ENCODE measurements at regions not wholly inside any gene's neighbourhood (a gene's known extent, or its start where the extent isn't known, plus 50 kb on each side); places are given as distances from the start of the nearest gene placed in this dataset.

DNA sequence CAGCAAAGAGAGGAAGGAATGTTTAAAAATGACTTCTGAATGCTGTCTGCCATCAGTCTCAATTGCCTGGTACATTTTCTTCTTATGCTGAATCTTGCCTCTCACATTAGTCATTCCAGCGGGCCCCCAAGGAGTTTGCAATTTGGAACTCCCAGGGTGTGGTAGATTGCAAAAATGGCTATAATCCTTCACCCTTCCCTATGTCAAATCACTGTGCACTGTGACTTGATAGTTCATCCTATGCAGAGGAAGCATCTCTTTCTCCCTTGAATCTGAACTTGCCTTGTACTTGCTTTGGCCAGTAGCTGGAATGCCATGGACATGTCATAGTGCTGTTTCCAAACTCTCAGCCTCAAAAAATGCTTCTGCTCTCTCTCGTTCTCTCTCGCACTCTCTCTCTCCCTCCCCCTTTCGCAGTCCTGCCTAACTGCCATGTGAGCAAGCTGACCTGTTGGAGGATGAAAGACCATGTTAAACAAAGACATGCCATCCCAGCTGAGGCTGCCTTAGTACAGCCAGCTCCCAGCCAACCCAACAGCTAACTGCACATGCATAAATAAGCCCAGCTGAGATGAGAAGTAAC is 284.0 kb upstream of the TLE4 start:
- DNase-seq: no peak

DNA sequence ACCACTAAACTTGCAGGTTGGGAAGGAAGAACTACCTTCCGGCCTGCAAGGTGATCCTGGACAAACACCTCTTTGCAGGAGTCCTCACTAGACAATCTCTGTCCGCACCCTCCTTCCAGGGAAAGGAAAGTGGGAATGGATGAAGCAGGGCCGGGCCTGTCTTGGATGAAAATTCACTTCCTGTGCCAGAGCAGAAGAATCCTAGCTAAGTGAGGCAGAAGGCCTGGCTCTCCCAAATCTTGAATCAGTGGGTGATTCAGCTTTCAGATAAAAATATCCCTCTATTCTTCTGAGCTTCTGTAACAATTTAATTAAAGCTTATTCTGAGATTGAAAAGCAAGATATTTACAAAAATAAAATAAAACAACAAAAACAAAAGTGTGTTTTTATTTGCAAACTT is 281.9 kb upstream of the TLE4 start:
- no peak for DNase-seq

DNA sequence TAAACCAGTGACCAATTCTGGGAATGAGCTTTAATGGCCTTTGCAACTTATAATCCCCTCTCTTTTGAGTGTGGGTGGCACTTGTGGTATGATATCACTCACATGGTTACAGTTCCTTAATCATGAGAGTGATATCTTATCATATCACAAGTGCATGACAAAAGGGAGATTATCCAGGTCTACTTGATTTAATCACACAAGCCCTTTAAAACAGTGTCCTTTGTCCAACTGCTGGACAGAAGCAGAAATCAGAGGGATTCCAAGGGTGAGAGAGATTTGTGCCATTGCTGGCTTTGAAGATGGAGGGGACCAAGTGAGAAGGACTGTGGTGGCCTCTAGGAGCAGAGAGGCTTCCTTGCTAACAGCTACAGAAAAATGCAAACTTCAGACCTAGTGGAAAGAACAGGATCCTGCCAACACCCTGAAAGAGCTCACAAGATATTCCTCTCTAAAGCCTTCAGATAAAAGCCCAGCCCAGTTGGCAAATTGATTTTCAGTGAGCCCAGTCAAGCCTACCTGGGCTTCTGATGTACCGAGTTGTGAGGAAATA is 279.0 kb upstream of the TLE4 start:
- DNase-seq: no peak

DNA sequence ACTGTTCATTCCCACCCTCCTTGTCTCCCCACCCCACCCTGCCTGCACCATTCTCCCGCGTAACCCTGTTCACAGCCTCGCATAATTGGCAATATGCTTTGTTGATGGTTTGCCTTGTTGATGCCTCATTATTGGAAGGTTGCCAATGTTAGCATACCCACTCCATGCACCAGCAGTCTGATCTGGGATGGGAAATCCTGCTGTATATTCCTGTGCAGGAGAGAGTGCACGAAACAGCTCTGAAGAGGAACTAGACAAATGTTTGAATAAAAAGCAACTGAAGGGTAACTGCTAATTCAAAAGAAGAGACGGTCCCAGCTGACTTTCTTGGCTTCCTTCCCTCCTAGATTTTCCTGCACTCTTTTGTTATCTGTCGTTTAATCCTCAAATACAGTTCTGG is 271.7 kb upstream of the TLE4 start:
- no peak for DNase-seq

DNA sequence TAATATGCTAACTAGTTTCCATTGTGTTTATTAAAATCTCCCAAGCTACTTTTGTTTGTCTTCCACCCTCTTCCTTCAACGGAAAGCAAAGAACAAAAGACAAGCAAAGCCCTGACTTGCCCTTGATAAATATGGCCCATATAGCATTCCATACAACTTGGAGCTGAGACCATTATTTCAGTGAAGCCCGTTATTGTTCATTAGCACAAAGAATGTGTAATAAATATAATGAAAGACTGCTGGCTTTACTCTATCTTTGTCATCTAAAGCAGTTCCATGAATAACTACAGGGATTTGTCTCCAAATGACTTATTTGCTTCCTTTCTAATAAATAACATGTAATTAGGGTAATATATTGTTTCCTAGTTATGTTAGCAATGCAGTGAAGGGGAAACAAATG is 270.7 kb upstream of the TLE4 start:
- no peak for DNase-seq

DNA sequence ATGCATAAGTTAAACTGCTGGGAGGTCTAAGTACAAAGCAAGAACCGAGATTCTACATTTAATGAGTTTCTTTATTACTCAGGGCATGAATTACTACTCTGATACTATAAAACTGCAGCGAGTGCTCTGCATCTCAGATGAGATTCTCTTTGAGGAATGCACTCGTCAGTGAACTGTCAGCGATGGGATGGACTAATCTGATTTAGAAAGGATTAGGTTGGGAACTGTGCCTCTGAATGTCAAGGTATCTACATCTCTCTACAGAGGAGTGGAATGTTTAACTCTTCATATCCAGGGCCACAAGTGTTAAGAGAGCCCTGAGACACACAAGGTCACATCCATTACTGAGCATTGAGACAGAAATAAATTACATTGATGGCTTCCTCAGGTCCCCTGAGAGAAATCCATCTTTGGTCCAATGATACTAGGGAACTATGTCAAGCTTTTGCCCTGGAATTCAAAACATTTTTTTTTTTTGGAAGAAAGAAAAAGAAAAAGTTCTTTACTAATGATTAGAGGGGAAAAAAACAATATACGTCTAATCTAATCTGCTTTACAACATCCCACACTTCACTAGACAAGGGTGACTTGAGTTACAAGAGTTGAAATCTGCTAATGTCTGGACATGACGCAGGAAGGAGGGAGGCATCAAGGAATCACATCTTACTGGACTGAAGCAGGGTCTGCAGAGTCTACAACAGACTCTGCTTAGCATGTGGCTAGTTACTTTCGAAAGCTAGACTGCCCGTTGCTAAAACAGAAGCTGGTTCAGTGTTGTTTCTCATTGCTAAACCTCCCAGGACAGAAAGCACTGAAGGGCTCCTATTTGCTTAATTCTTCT is 270.0 kb upstream of the TLE4 start:
- no peak for DNase-seq

DNA sequence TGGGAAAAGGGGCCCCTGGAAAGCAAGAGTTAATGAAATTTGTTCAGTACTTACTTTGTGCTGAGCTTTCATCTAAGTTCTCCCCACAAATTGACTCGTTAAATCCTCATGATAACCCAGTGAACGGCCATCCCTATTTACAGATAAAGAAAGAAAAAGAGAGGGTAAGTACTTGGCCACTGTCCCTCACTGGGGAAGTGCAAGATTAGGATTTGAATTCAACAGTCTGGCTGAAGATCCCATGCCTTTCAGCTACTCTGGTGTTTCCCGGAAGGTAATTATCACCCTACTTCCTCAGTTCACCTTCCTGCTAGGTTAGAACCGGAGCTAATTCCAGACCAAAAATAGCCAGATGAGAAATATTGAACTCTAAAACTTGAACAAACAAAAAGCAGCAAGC is 269.2 kb upstream of the TLE4 start:
- no peak for DNase-seq

DNA sequence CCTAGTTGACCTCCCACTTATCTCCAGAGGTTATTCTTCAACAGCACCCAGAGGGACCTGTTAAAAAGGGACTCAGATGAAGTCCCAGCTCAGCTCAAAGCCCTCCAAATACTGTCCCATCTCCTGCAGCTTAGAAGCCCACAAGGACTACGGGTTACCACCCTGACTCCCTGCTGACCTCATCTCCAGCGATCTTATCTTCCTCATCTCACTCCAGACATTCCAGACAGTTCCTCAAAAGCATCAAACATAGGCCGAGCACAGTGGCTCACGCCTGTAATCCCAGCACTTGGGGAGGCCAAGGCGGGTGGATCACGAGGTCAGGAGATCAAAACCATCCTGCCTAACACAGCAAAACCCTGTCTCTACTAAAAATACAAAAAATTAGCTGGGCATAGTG is 263.8 kb upstream of the TLE4 start:
- no peak for DNase-seq

DNA sequence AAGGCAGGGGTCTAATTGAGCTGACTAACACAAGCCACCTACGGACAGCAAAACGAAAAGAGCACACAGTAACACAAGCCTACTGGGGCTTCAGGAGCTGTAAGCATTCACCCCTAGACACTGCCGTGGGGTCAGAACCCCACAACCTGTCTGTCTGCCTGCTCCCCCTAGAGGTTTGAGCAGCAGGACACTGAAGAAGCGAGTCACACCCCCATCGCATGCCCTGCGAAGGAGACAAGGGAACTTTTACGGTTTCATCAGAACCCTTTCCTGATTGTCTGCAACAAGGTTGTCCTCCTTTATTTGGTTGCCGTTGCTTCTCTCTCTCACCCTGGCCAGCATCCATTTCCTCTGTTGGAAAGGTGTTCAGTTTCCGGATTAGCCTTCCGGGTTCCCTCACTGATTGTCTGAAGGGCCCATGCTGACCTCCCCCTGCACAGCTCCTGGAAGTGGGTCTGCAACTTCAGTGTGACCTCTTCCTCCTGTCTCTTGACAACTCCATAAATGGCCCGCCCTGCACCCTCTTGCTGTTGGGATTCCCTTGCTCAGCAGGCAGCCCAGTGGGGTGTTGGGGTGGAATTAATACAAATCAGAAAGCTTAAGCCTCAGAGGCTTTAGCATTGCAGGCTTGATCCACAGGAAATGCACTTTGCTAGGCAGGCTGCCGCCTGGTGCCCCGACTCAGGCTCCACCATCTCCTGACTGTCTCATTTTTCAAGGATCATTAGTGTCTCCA is 258.9 kb upstream of the TLE4 start:
- no peak for DNase-seq

DNA sequence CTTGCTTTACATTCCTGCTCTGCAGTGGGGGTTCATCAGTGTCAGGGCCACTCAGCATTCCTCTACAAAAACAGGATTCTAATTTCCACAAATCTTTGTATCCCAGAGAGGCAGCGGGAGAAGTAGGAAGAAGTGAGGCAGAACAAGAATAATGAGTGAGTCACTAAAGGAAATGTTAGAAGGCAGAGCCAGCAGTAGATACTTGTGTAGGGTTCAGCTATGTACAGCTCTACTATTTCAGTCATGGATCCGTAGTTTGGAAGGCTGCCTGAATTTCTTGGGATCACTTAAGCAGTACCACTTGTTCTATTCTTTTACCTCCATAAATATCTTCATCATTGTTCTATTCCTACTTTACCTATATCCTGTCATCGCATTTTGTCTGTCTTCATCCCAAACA is 246.3 kb upstream of the TLE4 start:
- no peak for DNase-seq

DNA sequence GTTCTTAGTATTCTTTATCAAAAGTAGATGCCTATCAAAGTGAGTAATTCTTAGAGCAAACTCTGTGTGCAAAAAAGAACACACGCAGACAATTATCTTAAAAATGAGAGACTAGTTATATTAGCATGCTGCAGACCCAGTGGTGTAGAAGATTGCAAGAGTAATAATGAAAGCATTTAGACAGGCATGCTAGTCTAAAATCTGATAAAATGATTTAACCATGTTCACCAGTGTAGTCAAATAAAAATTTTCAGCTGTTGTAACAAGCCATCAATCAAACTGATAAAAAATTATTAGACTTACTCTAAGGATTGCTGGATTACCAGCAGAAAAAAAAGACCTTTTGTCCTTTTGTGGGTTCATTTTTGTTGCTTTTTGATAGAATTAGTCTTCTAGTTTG is 241.9 kb upstream of the TLE4 start:
- DNase-seq: no peak

DNA sequence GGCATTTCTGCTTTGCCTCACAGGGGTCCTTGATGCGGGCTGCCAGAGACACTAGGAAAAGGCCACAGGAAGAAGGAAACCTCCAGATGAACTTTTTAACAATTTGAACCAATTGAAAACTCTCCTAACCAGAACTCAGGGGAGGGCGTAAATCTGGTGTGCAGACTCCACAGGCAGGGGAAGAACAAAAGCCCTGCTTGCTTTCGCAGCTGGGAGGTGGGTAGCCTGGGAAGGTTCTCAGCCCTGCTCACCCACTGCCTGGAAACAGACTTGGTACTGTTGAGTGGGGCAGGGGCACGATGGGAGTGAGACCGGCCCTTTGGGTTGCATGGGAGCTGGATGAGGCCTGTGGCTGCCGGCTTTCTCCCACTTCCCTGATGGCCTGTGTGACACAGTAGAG is 237.8 kb upstream of the TLE4 start:
- DNase-seq: no peak

DNA sequence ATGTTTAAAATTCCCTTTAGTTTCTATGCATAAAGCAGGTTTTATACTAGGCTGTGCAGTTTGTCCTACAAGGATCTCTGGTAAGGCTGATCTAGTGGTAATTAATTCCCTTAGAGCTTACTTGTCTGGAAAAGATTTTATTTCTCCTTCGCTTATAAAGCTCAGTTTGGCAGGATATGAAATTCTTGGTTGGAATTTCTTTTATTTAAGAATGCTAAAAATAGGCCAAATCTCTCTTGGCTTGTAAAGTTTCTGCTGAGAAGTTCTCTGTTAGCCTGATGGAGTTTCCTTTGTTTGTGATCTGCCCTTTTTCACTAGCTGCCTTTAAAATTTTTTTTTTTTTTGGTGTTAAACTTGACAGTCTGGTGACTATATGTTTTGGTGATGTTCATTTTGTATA is 237.1 kb upstream of the TLE4 start:
- DNase-seq: no peak

DNA sequence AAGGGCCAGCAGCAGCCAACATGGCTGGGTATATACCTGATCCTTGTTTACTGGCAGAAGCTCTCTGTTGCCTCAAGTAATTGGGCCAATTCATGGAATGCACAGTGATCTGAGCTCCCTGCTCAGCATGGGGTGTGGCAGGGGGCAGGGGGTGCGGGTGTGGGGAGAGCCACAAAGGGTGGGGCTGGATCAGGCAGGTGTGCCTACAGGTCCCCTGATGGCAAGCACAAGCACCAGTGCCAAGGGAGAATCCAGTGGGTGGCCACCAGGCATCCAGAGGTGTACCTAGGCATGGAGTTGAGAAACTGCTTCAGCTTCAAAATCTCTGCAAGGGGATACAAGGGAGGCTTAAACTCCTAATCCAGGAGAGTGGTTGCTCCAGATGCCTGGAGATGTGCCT is 235.8 kb upstream of the TLE4 start:
- DNase-seq: no peak

DNA sequence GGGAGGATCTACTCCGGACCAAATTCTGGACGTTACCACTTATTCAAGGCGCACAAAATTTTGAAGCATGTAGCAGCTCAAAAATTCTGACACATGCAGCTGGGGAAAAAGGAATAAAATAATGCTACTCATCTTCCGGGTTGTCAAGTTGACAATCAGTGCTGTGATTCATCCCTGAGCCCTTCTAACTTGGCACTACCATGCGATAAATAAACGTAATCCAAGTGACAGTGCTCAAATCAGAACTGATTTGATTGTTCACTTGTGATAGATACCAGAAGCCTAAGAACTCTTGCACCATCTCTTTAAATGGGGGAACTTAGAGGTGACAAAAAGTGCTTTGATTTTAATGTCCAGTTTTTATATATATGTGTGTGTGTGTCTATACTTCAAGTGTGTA is 230.2 kb upstream of the TLE4 start:
- DNase-seq: no peak

DNA sequence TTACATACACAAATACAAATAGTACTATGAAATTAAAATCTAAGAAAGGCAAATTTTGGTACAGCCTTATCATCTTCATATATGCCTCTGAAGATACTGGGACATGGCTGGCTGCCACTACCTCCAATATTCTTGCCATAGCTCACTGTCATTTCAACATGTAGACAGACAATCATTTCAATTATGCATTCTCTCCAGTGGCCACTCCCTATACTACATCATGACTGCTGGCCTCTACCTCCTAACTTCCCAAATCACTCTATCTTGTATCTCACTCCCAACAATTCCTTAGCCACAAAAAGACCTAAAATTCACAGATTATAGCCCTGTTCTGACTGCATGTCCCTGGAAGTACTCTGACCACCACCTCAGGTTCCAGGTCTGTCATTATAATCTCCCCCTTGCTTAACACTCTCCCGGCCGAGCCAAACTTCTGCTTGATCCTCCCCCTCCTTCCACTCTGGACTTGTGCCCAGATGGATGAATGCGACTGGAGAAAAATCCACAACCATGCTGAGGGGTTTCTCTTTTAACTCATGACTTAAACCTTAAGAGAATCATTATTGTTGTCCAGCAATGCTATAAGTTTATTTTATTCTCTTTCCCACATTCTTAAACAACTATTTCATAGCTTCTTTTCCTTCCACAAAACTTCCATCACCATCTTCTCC is 225.3 kb upstream of the TLE4 start:
- DNase-seq: no peak

DNA sequence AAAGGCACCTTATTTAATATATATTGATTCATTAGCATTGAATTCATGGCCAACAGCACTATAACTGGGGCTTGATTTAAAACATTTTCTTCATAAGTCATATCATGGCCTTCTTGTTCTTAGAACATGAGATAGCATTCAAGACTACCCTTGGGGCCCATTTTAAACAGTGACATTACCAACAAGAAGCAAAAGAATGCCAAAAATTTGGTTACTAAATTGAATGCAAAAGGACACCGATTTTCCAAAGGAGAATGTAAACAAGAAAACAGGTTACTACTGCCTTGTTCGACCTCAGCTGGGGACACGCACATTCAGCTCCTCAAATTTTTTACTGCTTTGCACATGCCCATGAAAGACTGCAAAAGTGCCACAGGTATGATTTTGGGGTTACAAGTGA is 219.4 kb upstream of the TLE4 start:
- no peak for DNase-seq

DNA sequence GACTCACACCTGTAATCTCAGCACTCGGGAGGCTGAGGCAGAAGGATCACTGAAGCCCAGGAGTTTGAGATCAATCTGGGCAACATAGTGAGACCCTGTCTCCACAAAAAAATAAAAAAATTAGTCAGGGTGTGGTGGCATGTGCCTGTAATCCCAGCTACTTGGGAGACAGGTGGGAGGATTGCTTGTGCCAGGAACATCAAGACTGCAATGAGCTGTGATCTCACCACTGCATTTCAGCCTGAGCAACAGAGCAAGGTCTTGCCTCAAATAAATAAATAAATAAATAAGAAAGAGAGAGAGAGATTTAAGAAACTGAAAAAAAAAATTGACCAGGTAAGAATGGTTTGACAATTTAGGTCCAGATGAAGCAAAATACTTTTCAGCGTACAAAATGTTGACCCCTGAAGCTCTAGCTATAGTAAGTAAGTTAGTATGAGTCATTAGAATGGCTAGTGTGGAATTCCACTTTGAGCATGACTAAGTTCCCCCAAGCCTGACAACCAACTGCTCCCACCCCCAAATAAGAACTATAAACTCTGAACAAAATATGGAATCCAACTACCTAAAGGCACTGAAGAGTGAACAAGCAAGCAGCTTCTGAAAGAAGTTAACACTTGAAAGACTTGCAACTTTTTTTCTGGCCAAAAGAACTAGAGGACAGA is 217.8 kb upstream of the TLE4 start:
- DNase-seq: no peak

DNA sequence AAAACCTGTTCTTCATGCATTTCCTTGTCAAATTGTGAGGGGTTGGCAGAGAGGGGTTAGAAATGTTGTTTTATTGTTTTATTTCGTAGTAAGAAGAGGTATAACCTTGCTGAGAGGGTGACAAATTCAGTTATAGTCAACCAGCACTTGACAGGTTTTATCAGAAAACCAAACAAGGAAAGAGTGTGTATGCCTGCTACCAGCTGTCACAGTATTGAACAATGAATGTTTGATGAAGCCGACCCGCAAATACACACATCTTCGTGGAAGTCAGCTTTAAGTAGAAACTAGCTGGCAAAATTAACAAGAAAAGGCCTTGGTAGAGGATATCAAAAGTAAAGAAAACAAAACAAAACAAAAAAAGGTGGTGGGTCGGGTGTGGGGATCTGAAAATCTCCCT is 214.6 kb upstream of the TLE4 start:
- DNase-seq: no peak

DNA sequence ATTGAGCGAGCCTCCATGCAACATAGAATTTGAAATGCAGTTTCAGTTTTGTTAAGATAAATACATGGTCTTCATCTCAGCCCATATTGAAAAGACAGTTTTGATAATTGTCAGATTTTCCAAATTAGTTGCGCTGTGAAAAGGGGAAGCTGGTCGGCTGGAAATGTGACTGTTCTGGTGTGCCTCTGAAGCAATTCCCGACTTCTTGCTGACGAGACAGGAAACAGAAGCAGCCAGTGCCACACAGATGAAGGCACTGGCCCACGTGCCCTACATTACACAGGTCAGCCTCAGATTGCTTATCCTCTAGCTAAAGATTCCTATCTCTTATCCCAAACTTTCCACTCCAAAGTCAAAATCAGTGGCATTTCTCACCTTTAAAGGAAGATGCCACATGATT is 214.1 kb upstream of the TLE4 start:
- no peak for DNase-seq

DNA sequence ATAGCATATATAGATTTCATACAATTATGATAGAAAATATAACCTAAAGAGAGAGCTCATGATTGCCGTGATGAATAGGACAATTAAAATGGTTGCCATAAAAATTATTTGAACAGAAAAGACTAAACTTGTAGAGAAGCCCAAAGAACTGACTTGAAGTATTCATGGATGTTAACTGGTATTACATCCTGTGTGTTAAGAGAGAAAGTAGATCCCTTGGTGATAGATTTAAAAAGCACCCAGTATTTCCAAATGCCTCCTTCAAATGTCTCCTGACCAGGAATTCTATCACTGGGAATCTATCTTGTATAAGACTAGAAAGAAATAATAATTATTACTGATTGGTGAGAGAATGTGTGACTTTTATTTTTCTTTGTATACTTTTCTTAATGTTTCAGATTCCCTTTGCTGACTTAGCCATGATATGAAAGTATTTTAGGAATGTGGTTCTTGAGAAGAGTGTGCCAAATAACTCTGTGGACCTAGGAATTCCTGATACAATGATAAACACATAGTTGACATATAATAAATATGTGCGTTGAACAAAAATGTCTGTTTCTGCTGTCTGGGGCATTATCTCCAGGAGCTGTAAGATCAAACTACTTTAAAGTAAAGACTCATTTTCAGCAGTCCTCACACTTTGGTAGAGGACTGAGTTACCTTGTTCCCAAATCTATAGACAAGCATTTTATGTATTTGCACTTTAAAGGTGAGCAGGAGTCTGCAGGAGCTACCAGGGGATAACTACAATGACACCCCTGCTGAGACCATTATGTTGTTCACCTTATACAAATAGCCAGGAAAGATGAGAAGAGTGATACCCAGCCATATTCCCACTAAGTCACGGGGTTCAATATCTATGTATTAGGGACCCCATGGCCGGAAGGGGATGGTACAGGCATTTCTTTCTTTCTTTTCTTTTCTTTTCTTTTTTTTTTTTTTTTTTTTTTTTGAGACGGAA is 211.1 kb upstream of the TLE4 start:
- DNase-seq: no peak
